ENCODE measurements at regions not wholly inside any gene's neighbourhood (a gene's known extent, or its start where the extent isn't known, plus 50 kb on each side); places are given as distances from the start of the nearest gene placed in this dataset.
"Not testable (repeated sequence)": the region's sequence is repeated elsewhere in the genome, so short reads cannot be mapped to it uniquely, and the experiment has no call there.

DNA sequence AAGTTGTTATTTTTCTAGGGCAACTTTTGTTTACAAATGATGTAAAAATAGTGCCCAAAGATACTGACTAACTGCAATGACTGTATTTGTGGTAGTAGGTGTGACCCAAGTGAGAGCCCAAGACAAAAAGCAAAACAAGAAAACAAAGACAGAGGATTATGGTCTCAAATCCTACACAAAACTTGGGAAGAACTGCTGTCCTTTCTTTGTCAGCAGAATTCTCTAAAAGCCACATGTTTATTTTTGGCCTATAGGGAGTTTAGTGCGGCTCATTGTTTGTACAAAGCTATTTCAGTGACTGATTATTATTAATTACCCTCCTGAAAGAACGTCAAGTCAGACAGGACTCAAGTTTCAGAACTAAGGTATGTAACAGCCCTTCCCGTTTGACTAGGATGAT, 509.2 kb upstream of the SLC35B3 start:
- peak; percentile 38 for DNase-seq

- no peak for DNase-seq
Observed at GRCh38 chr6:8943073-8943472, 507.7 kb upstream of the SLC35B3 start.

GRCh38 chr6:8941577-8941976, 506.2 kb upstream of the SLC35B3 start:
- peak; percentile 36 for DNase-seq

DNA sequence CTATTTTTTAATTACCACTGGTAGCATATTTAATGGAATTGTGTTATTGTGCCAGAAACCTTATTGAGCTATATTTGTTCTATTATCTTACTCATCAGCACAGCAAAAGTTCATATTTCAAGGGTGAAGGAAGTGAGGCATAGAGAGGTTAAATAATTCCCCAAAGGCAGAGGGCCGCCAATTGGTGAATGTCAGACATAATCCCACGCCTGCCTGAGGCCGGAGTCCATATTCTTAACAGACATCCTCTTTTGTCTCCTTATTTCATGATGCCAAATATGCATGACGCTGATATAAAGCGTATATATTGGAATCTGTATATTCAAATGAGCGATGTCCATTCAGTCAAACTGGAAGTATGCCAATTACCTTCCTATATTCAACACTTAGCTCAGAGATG, 505.0 kb upstream of the SLC35B3 start:
- peak; percentile 93 for DNase-seq

GRCh38 chr6:8939615-8940014, 504.3 kb upstream of the SLC35B3 start:
- peak; percentile 94 for DNase-seq

GRCh38 chr6:8934318-8934717, 499.0 kb upstream of the SLC35B3 start:
- no peak for DNase-seq

GRCh38 chr6:8930009-8930408, 494.7 kb upstream of the SLC35B3 start:
- DNase-seq: no peak

DNA sequence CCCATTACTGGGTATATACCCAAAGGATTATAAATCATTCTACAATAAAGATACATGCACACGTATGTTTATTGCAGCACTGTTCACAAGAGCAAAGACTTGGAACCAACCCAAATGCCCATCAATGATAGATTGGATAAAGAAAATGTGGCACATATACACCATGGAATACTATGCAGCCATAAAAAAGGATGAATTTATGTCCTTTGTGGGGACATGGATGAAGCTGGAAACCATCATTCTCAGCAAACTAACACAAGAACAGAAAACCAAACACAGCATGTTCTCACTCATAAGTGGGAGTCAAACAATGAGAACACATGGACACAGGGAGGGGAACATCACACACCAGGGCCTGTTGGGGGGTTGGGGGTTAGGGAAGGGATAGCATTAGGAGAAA, 484.9 kb upstream of the SLC35B3 start:
- DNase-seq: not testable (repeated sequence)

- DNase-seq: no peak
Observed at GRCh38 chr6:8918196-8918595, 482.9 kb upstream of the SLC35B3 start.

- DNase-seq: peak; percentile 16
Observed at GRCh38 chr6:8914700-8915099, 479.4 kb upstream of the SLC35B3 start.

DNA sequence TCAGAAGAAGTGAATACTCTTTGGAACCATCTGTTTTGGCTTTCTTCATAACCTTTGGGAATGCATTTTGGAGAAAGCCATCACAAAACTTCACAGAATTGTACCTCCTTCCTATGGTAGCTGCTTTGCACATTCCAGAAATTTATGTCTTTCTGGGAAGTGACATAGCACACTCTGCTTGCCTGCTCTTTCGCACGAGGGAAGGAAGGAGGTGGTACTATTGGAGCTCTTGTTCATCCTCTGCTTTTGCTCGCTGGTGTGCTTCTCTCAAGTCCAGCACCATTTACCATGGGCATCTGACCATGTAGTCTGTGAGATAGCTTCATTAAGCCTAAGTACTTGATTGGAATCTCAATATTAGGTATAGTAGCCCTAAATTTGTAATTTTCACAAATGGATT, 473.3 kb upstream of the SLC35B3 start:
- no peak for DNase-seq

DNA sequence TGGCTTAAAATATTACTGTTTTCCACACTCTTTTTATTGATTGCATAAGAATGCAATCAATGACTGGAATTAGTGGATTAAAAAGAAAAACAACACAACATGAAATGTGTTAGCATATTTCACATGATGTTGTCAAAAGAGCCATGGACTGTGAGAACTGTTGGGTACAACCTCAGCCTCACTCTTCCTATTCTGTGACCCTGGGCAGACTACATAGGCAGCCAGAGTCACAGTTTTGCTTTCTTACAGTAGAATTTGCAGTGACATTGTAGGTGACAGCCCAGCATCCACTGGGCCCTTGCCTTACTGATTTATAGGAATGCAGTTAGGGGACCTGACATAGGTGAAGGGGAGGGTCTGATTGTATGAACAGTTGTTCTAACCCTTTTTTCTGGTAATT, 471.4 kb upstream of the SLC35B3 start:
- DNase-seq: no peak

DNA sequence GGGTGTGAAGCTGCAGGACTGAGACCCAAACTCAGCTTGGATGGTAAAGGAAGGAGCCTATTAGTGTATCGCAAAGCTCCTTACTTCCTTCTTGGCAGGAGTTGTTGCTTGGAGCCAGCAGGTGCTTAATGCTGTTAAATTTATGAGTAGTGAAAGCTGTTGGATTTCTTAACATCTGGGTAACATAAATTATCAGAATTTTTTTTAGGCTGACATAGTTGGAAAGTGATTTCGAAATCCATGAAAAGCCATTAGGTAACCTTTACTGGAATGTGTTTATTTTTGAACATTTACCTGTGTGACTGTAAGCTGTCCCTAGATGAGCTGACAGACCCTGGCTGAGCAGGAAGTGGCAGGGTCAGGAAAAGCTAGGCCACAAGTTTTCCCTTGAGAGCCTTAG, 470.4 kb upstream of the SLC35B3 start:
- DNase-seq: peak; percentile 78

DNA sequence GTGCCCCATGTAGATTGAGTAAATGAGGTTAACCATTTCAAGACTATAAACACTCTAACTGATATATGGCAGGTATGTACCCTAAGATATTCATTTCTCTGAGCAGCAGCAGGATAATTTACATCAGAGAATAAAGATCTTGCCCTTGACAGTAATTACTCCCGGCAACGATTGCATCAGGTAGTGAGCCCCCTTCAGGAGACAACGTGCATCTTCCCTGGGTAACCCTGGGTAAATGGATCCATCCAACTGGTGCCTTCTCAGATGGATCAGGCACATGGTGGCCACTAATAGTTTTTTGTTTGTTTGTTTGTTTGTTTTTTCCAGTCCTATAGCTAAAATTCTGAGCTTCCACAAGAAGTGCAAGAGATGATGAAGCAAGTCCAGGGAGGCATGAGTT, 469.4 kb upstream of the SLC35B3 start:
- DNase-seq: peak; percentile 42

DNA sequence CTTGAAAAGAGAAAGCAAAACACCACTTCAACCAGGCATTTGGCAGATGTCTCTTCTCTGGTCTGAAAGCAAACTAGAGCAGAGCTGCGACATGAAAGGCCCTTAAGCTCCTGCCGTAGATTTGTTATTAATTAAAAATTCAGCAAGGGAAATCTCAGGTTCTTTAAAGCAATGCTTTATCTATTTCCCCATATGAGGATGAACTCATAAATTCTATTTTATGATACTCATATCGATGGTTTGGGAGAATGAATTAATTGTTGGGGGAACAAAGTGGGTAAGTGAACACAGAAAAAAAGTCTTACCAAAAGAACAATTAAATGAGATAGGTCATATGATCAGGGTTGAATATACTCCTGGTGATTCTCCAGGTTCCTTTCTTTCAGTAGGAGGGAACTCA, 464.7 kb upstream of the SLC35B3 start:
- DNase-seq: no peak

DNA sequence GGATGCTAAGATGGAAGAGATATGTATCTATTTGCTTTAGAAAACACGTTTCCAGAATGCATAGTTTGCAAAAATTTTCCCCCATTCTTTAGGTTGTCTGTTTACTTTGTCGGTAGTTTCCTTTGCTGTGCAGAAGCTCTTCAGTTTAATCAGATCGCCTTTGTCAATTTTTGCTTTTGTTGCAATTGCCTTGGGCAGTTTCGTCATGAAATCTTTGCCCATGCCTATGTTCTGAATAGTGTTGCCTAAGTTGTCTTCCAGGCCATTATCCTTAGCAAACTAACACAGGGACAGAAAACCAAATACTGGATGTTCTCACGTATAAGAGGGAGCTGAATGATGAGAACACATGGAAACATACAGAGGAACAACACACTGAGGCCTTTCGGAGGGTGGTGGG, 454.2 kb upstream of the SLC35B3 start:
- DNase-seq: no peak

GRCh38 chr6:8888468-8888867, 453.1 kb upstream of the SLC35B3 start:
- DNase-seq: peak; percentile 53

GRCh38 chr6:8881663-8882062, 446.3 kb upstream of the SLC35B3 start:
- no peak for DNase-seq

DNA sequence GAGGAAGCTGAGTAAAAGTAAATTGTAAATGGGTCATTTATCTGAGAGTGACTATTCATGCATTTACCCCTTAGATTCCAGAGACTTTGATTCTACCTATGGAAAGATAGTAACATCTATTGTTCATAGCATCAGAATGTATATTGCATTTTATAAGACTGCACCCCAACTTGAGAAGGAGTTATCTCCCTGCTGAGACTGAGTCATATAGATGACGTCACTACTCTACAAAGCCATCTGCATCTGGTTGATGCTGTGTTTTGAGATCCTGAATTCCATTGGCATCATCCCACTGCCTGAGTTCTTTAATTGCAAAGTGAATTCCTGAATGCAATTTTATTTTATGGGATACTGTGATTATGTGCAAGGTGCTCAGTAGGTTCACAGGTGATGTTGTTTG, 444.0 kb upstream of the SLC35B3 start:
- DNase-seq: no peak

DNA sequence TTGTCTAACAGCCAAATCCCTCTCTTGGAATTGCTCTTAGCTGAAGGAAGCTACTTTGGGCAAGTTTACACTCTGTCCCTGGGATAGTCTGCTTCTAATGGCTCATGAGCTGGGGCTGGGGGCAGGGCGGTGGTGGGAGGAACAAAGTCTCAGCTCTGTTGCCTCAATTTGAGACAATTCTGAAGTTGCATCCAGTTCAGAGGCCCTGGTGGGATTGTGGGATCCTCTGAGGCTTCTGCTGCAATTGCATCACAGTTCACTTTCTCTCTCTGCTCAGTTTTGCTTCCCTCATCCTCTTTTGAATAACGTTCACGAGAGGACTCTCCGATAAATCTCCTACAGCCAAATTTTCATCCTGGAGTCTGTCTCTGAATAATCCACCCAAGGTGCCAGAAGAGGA, 440.6 kb upstream of the SLC35B3 start:
- no peak for DNase-seq

- no peak for DNase-seq
Observed at GRCh38 chr6:8872589-8872988, 437.2 kb upstream of the SLC35B3 start.

- DNase-seq: no peak
Observed at GRCh38 chr6:8865451-8865850, 430.1 kb upstream of the SLC35B3 start.

DNA sequence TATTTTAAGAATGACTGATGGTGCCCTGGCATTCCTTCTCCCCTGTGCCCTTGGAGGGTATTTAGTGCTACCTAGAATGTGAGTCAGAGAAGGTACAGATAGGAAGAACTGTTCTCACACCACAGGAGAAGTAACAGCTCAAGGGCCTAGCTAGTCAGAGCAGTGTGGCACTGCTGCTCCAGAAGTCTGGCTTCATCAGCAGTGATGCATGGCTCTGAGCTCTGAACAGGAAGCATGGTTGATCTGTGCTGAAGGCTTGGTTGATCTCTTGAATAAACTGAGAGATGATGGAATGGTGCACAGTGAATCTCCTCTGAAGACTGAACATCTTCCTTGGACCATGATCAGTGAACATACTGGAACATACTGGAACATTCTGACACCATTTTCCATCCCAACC, 425.3 kb upstream of the SLC35B3 start:
- peak; percentile 29 for DNase-seq

DNA sequence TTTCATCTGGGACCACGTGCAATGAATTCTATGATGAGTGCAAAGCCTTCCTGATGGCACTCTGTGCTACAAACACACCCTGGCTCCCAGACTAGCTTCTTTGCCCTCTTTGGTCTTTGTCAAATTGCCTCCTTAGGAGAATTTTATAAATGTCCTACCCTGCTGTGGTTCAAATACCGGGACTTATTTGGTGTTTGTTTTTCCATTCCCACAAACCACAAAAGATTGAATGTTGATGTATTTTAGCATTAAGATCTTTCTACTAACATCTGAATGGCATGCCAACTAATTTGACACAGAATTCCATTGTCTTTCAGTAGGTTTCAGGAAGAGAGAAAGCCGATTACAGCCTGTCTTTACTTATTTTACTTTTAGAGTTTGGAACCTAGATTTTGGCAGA, 424.2 kb upstream of the SLC35B3 start:
- DNase-seq: no peak

DNA sequence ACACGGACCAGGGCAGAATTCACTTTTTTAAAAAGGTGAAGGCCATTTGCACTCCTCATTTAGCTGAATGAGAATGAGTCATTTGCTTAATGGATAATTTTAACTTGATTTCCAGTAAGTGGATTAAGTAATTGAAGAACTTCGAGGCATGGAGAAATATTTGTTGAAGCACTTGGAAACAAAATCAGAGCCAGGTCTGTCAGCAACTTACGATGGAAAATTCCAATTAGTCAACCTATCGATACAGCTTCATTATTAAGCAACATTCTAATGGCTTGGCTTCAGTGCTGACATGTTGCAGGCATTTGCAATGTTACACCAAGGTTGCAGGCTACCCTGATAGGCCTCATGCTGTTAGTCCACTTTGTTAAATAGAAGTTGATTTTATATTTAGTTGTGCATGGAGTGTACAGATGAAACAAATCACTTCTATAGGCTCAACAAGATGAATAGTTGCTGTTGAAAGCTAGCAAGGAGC, 423.5 kb upstream of the SLC35B3 start:
- no peak for DNase-seq

DNA sequence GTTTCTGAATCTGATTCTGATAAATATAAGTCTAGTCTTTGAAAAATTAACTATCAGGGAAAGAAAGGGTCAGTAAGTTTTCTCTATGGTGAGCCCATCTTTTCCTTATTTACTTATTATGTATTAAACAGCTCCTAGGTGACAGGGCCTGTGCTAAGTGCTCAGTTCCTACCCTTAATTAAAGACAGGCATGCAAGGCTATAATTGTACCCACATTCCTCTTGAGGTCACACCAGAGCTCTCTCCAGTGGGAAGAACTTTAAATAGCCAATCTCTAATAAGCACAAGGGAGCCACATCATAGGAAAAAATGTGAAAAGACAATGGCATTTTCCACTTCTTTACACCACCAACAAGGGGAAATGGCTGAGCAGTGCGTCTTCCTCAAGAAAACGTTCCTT, 421.8 kb upstream of the SLC35B3 start:
- DNase-seq: no peak

Measured in NCI-H69 (cell line).